ENCODE measurements at regions not wholly inside any gene's neighbourhood (a gene's known extent, or its start where the extent isn't known, plus 50 kb on each side); places are given as distances from the start of the nearest gene placed in this dataset.
A peak's percentile ranks its signal among the peaks of the same experiment; 100 is the strongest.

GRCh38 chr11:11218629-11218986 lies 134.4 kb downstream of the CSNK2A3 start (continued):
- TF ChIP-seq CUX1 (IDR thresholded peaks at IDR 0.05; ENCODE audit: insufficient replicate concordance, low read depth, low read length) (no peak), KDM1A (IDR thresholded peaks at IDR 0.05; ENCODE audit: borderline replicate concordance) (no peak)

- Histone ChIP-seq H3K9me3 (replicated peaks; ENCODE audit: control insufficient read depth, insufficient read depth, low read length) (no peaks in the 10 kb centered on the region), H3K4me1 (ENCODE audit: control insufficient read depth, insufficient read depth, low read length) (no peaks in the 10 kb centered on the region), H3K27me3 (replicated peaks in 1 of 2; ENCODE audit: control insufficient read depth in 2 of 2, insufficient read depth in 2 of 2, low read length in 1 of 2) (0 out of 4 replicates have a peak, but pooled peaks cover 0 to under 1% of the 10 kb centered on the region in 2 experiments), H3K4me2 (ENCODE audit: control insufficient read depth, insufficient read depth) (no peak overlapping the region), H4K20me1 (ENCODE audit: control insufficient read depth, insufficient read depth) (no peaks in the 10 kb centered on the region), H3K27ac (ENCODE audit: control insufficient read depth, insufficient read depth) (no peak overlapping the region), H3K9ac (ENCODE audit: control insufficient read depth, insufficient read depth, low read length) (no peak overlapping the region), H3K4me3 (no peak overlapping the region), H3K36me3 (ENCODE audit: control insufficient read depth in 2 of 2, insufficient read depth in 2 of 2, low read length in 1 of 2) (no peaks in the 10 kb centered on the region), H2AFZ (ENCODE audit: control insufficient read depth, low read depth, low read length) (no peak overlapping the region), H3K79me2 (ENCODE audit: control insufficient read depth, insufficient read depth, low read length) (no peaks in the 10 kb centered on the region)
- no peak for DNase-seq (ENCODE audit: low read depth, low spot score)
- no TSS peak for BruUV-seq (replicated peaks)
- intact Hi-C loops (cut with micrococcal nuclease; ENCODE audit: unreplicated experiment): no loop called here
- in situ Hi-C loops (cut with MboI): no loop called here
- POLR2A ChIA-PET: no interaction called here
- SMC1A ChIA-PET (ENCODE audit: uncharacterized antibody, unreplicated experiment): interaction anchor here (0.5 to 1.7 kb wide), 6 partner anchors 13 to 874 kb away, joined by 3 to 6 read pairs (median 4); no protein-coding TSS in a partner anchor
- WGBS (ENCODE audit: insufficient coverage, insufficient replicate concordance, low lambda C conversion rate, missing lambda C conversion rate): 46% methylated on average over 5 of the region's 5 CpGs
- CTCF ChIA-PET: interaction anchor here (1.0 to 2.6 kb wide), 4 partner anchors 13 to 181 kb away, joined by 3 to 7 read pairs (median 4); no protein-coding TSS in a partner anchor
- peak; percentile 52 for ATAC-seq
- no peak for FAIRE-seq
- RAD21 ChIA-PET (ENCODE audit: unreplicated experiment): interaction anchor here (1.2 kb wide), 1 partner anchor 180 kb away, joined by 4 read pairs; no protein-coding TSS in a partner anchor
- TF ChIP-seq BCL3 (IDR thresholded peaks at IDR 0.05; ENCODE audit: borderline replicate concordance, insufficient read depth, low read depth, low read length, poor library complexity, severe bottlenecking): no peak
- TF ChIP-seq TBL1XR1 (IDR thresholded peaks at IDR 0.05; ENCODE audit: low read depth, low read length): no peak
- no peak for TF ChIP-seq KDM1A (IDR thresholded peaks at IDR 0.05; ENCODE audit: borderline replicate concordance)
- no peak for TF ChIP-seq NR2F1 (conservative IDR thresholded peaks at IDR 0.05)
- TF ChIP-seq CTCF (IDR thresholded peaks at IDR 0.05 in 2 of 3, conservative IDR thresholded peaks at IDR 0.05 in 1 of 3; ENCODE audit: control insufficient read depth in 2 of 3, extremely low read depth in 1 of 3, insufficient read depth in 1 of 3, low read depth in 3 of 3, low read length in 3 of 3): no peak
- TF ChIP-seq MYB (IDR thresholded peaks at IDR 0.05; ENCODE audit: borderline replicate concordance, low read depth, low read length): no peak
- no peak for TF ChIP-seq PAX8 (IDR thresholded peaks at IDR 0.05)
- no peak for TF ChIP-seq NFXL1 (IDR thresholded peaks at IDR 0.05; ENCODE audit: borderline replicate concordance)
- TF ChIP-seq JUND (IDR thresholded peaks at IDR 0.05; ENCODE audit: low read depth, low read length): no peak
- TF ChIP-seq ATF2 (IDR thresholded peaks at IDR 0.05; ENCODE audit: low read length): no peak
Observed at GRCh38 chr11:11217929-11218628, 135.0 kb downstream of the CSNK2A3 start.
